Liver (tissue), 8 donors: ENCODE measurements at regions not wholly inside any gene's neighbourhood (a gene's known extent, or its start where the extent isn't known, plus 50 kb on each side); places are given as distances from the start of the nearest gene placed in this dataset.

ENCODE experiments used
- DNase-seq: peaks from one replicate; pipeline ENCODE4 v3.0.0-alpha.2; 2017; ENCODE audit warnings: low spot score
- H3K27ac ChIP-seq, 2 donors: one replicate each; pipeline ENCODE4 v1.7.0; 2013; ENCODE audit warnings: inconsistent platforms in 2 of 2, low read length in 2 of 2, control low read depth in 1 of 2, low read depth in 1 of 2, mild to moderate bottlenecking in 1 of 2
- H3K27me3 ChIP-seq, 4 donors: one replicate each; pipeline versions ENCODE4 v1.6.1 to v1.7.0; 2013; ENCODE audit warnings: low read length in 3 of 4, inconsistent platforms in 1 of 4, mild to moderate bottlenecking in 1 of 4, moderate library complexity in 1 of 4; ENCODE audit not compliant: control insufficient read depth in 4 of 4, insufficient read depth in 4 of 4
- H3K36me3 ChIP-seq, 4 donors: one replicate each; pipeline versions ENCODE4 v1.6.1 to v1.7.0; 2013; ENCODE audit warnings: low read length in 3 of 4, mild to moderate bottlenecking in 3 of 4, low read depth in 1 of 4, moderate library complexity in 1 of 4; ENCODE audit not compliant: control insufficient read depth in 4 of 4, insufficient read depth in 3 of 4
- H3K4me1 ChIP-seq, 4 donors: one replicate each; pipeline versions ENCODE4 v1.6.1 to v1.7.0; 2013; ENCODE audit warnings: low read length in 3 of 4, mild to moderate bottlenecking in 3 of 4, moderate library complexity in 1 of 4; ENCODE audit not compliant: control insufficient read depth in 4 of 4, insufficient read depth in 4 of 4
- H3K4me3 ChIP-seq, 3 donors: one replicate each; pipeline versions ENCODE4 v1.6.1 to v1.7.0; 2013; ENCODE audit warnings: low read length in 3 of 3, control low read depth in 1 of 3, low read depth in 1 of 3, mild to moderate bottlenecking in 1 of 3
- H3K9ac ChIP-seq, 2 donors: one replicate each; pipeline ENCODE4 v1.7.0; 2013; ENCODE audit warnings: low read length in 2 of 2, mild to moderate bottlenecking in 2 of 2, moderate library complexity in 2 of 2, control low read depth in 1 of 2, low read depth in 1 of 2
- H3K9me3 ChIP-seq, 4 donors: one replicate each; pipeline versions ENCODE4 v1.6.1 to v1.7.0; 2013; ENCODE audit warnings: low read length in 3 of 4; ENCODE audit not compliant: control insufficient read depth in 4 of 4
- ATF3 ChIP-seq: IDR thresholded peaks from 2 replicates; pipeline ENCODE4 v1.6.1; 2016; ENCODE audit warnings: antibody characterized with exemption
- CTCF ChIP-seq: fragments of 150-350 bp; IDR thresholded peaks from 2 replicates; pipeline ENCODE4 v1.5.1; 2017; ENCODE audit warnings: improper control_type of control experiment, low read depth, low read length; ENCODE audit not compliant: missing input control
- FOXA2 ChIP-seq: IDR thresholded peaks from 2 replicates; pipeline ENCODE4 v1.6.1; 2016; ENCODE audit warnings: antibody characterized with exemption
- GABPA ChIP-seq, 2 donors: IDR thresholded peaks in 1 of 2; conservative IDR thresholded peaks in 1 of 2; 2 replicates each; pipeline ENCODE4 v1.6.1; 2016; ENCODE audit warnings: antibody characterized with exemption in 2 of 2, mild to moderate bottlenecking in 1 of 2, moderate library complexity in 1 of 2
- HNF4A ChIP-seq, 2 donors: conservative IDR thresholded peaks; 2 replicates each; pipeline ENCODE4 v1.6.1; 2016; ENCODE audit warnings: antibody characterized with exemption in 2 of 2, mild to moderate bottlenecking in 2 of 2
- HNF4G ChIP-seq: IDR thresholded peaks from 2 replicates; pipeline ENCODE4 v1.6.1; 2016; ENCODE audit warnings: antibody characterized with exemption
- JUND ChIP-seq, 2 donors: IDR thresholded peaks; 2 replicates each; pipeline ENCODE4 v1.6.1; 2016; ENCODE audit warnings: antibody characterized with exemption in 2 of 2
- NR2F2 ChIP-seq: IDR thresholded peaks from 2 replicates; pipeline ENCODE4 v1.6.1; 2016; ENCODE audit warnings: antibody characterized with exemption
- RAD21 ChIP-seq, 2 donors: IDR thresholded peaks; 2 replicates each; pipeline ENCODE4 v1.6.1; 2016; ENCODE audit warnings: antibody characterized with exemption in 2 of 2, mild to moderate bottlenecking in 2 of 2
- REST ChIP-seq: IDR thresholded peaks from 2 replicates; pipeline ENCODE4 v1.6.1; 2016; ENCODE audit warnings: antibody characterized with exemption, mild to moderate bottlenecking
- TAF1 ChIP-seq: conservative IDR thresholded peaks from 2 replicates; pipeline ENCODE4 v1.6.1; 2016; ENCODE audit warnings: antibody characterized with exemption, mild to moderate bottlenecking
- YY1 ChIP-seq: IDR thresholded peaks from 2 replicates; pipeline ENCODE4 v1.6.1; 2016; ENCODE audit warnings: antibody characterized with exemption, mild to moderate bottlenecking
- ZBTB33 ChIP-seq: IDR thresholded peaks from 2 replicates; pipeline ENCODE4 v1.6.1; 2016; ENCODE audit warnings: antibody characterized with exemption
- WGBS: extraction: QIAGEN DNeasy Blood & Tissue Kit; methylation state at CpG from one replicate; pipeline ENCODE4 v1.1.7; 2013; 5-methylcytosine and 5-hydroxymethylcytosine counted together
- donor health status: healthy.
- donor health status: healthy.
- donor health status: healthy.
- donor health status: healthy.
- donor health status: healthy.

- no peaks in the 10 kb centered on the region for H3K4me1 ChIP-seq
- H3K27me3 ChIP-seq: peaks cover 0 to 4% (median 0%) of the 10 kb centered on the region in 4 donors
- no peaks in the 10 kb centered on the region for H3K36me3 ChIP-seq
- H3K27ac ChIP-seq: no peak overlapping the region
- H3K4me3 ChIP-seq: no peak overlapping the region
- peaks cover 0 to 3% (median 0%) of the 10 kb centered on the region in 4 donors for H3K9me3 ChIP-seq
- H3K9ac ChIP-seq: no peak overlapping the region
- TF ChIP-seq JUND (IDR thresholded peaks at IDR 0.05) (no peak), HNF4A (conservative IDR thresholded peaks at IDR 0.05) (no peak), REST (no peak), TAF1 (no peak), CTCF (no peak), ZBTB33 (no peak), NR2F2 (no peak), YY1 (no peak), GABPA (IDR thresholded peaks at IDR 0.05 in 1 of 2, conservative IDR thresholded peaks at IDR 0.05 in 1 of 2) (no peak), ATF3 (no peak)
- WGBS: 71% methylated on average over 3 of the region's 3 CpGs
- no peak for DNase-seq
These were observed 128.4 kb upstream of the MROH9 start for GRCh38 chr1:170806961-170807360.

- peaks cover 0 to 2% (median 0%) of the 10 kb centered on the region in 4 donors for H3K27me3 ChIP-seq
- no peaks in the 10 kb centered on the region for H3K36me3 ChIP-seq
- no peak for DNase-seq
- 91% methylated on average over 4 of the region's 4 CpGs for WGBS
- H3K9me3 ChIP-seq: peaks cover 0 to 3% (median 0%) of the 10 kb centered on the region in 4 donors
- H3K27ac ChIP-seq: no peak overlapping the region
- no peak overlapping the region for H3K4me3 ChIP-seq
- H3K4me1 ChIP-seq: no peaks in the 10 kb centered on the region
- no peak overlapping the region for H3K9ac ChIP-seq
- no peak for TF ChIP-seq RAD21 (IDR thresholded peaks at IDR 0.05)
- no peak for TF ChIP-seq ZBTB33
- no peak for TF ChIP-seq HNF4G
- TF ChIP-seq TAF1: no peak
- no peak for TF ChIP-seq FOXA2
These were observed 127.9 kb upstream of the MROH9 start for GRCh38 chr1:170807432-170807831.
